Fibroblast of the aortic adventitia (primary cell): ENCODE measurements at regions not wholly inside any gene's neighbourhood (a gene's known extent, or its start where the extent isn't known, plus 50 kb on each side); places are given as distances from the start of the nearest gene placed in this dataset.
"Not testable (repeated sequence)": the region's sequence is repeated elsewhere in the genome, so short reads cannot be mapped to it uniquely, and the experiment has no call there.

Source experiments
- DNase-seq: peaks from one replicate; pipeline ENCODE4 v3.0.0-alpha.2; 2010; ENCODE audit warnings: low read depth
- H3K4me3 ChIP-seq: 2 replicates; pipeline ENCODE4 v1.5.1; 2011; ENCODE audit warnings: low read depth, mild to moderate bottlenecking, control low read depth, low read length, moderate library complexity
- CTCF ChIP-seq: IDR thresholded peaks from 2 replicates; pipeline ENCODE4 v1.5.1; 2011; ENCODE audit warnings: mild to moderate bottlenecking, low read length, control low read depth, inconsistent platforms; ENCODE audit not compliant: insufficient read depth

- no peak for TF ChIP-seq CTCF
- H3K4me3 ChIP-seq = no peak overlapping the region
- DNase-seq = no peak
Measured at GRCh38 chr21:14616380-14617039, 70.4 kb upstream of the SAMSN1 start.

GRCh38 chr21:14615359-14615974, 69.4 kb upstream of the SAMSN1 start:
- DNase-seq = no peak
- H3K4me3 ChIP-seq = no peak overlapping the region
- TF ChIP-seq CTCF = no peak

GRCh38 chr21:14614287-14614686, 68.2 kb upstream of the SAMSN1 start:
- no peak for TF ChIP-seq CTCF
- DNase-seq = no peak

GRCh38 chr21:14613486-14614224, 67.5 kb upstream of the SAMSN1 start:
- DNase-seq = no peak
- TF ChIP-seq CTCF = no peak
- H3K4me3 ChIP-seq = no peak overlapping the region

More at GRCh38 chr21:14614287-14614686, 68.2 kb upstream of the SAMSN1 start:
- H3K4me3 ChIP-seq = no peak overlapping the region

GRCh38 chr21:14610119-14610518, 64.0 kb upstream of the SAMSN1 start:
- H3K4me3 ChIP-seq, DNase-seq: not testable (repeated sequence)

GRCh38 chr21:14609274-14609673, 63.2 kb upstream of the SAMSN1 start:
- TF ChIP-seq CTCF = no peak
- H3K4me3 ChIP-seq = no peak overlapping the region

GRCh38 chr21:14607262-14607661, 61.1 kb upstream of the SAMSN1 start:
- DNase-seq = no peak
- H3K4me3 ChIP-seq = no peak overlapping the region
- no peak for TF ChIP-seq CTCF

More at GRCh38 chr21:14609274-14609673, 63.2 kb upstream of the SAMSN1 start:
- DNase-seq = no peak
